Upper lobe of right lung (tissue), 1 donor: ENCODE measurements at regions not wholly inside any gene's neighbourhood (a gene's known extent, or its start where the extent isn't known, plus 50 kb on each side); places are given as distances from the start of the nearest gene placed in this dataset.

ENCODE experiments used
- ATAC-seq: fragments of 200-7000 bp; cut with Tn5 transposase; one replicate; pipeline ENCODE4 v1.9.1; 2020; ENCODE audit warnings: mild to moderate bottlenecking, moderate library complexity
- DNase-seq: peaks from one replicate; pipeline ENCODE4 v3.0.0-alpha.2; 2020
- H3K27ac ChIP-seq: fragments of 200-600 bp; one replicate; pipeline ENCODE4 v1.8.0; 2022
- H3K27me3 ChIP-seq: fragments of 200-600 bp; one replicate; pipeline ENCODE4 v1.8.0; 2022; ENCODE audit warnings: mild to moderate bottlenecking
- H3K36me3 ChIP-seq: fragments of 200-600 bp; one replicate; pipeline ENCODE4 v1.8.0; 2022
- H3K4me1 ChIP-seq: fragments of 200-600 bp; one replicate; pipeline ENCODE4 v1.8.0; 2022
- H3K4me3 ChIP-seq: fragments of 200-600 bp; one replicate; pipeline ENCODE4 v1.8.0; 2022; ENCODE audit warnings: mild to moderate bottlenecking
- H3K9me3 ChIP-seq: fragments of 200-600 bp; one replicate; pipeline ENCODE4 v1.8.0; 2022
- intact Hi-C: fragments of 100-400 bp; cut with DNase I; formaldehyde crosslinking; loops from one replicate; pipeline ENCODE4 v1.11.0; 2022
- TF ChIP-seq, protein P1 (sequence below): fragments of 200-600 bp; IDR thresholded peaks from one replicate; pipeline ENCODE4 v1.8.0; 2022; ENCODE audit warnings: antibody characterized with exemption
- donor health status: DM: no; HTN: yes; CAD: no; lungs with severe emphysema.

DNA sequence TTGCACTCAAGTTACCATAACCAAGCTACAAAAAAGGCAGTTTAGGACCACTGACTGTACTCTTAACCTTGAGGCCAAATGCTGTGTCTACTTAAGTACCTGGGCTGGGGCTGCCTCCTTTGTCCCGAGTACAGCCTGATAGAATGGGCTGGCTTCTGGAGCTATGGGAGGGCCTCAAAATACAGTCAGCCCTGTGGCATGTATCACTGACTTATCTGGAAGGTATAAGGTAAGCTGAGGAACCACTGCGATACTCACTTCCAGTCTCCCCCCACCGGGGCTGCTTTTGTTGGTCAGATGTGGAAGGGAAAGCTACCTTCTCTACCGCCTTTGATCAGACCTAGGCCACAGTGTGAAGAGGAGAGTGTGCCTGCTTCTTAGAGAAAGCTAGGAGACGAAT is 404.8 kb downstream of the ARHGEF28 start:
- Histone ChIP-seq H3K27ac (no peak overlapping the region), H3K36me3 (no peaks in the 10 kb centered on the region), H3K9me3 (no peaks in the 10 kb centered on the region), H3K4me1 (no peaks in the 10 kb centered on the region), H3K4me3 (no peak overlapping the region), H3K27me3 (no peaks in the 10 kb centered on the region)
- DNase-seq = no peak
- intact Hi-C loops = loop anchor here (10.0 kb wide), 1 partner anchor 116 kb away; no protein-coding TSS in a partner anchor
- no peak for ATAC-seq
- TF ChIP-seq, protein P1, sequence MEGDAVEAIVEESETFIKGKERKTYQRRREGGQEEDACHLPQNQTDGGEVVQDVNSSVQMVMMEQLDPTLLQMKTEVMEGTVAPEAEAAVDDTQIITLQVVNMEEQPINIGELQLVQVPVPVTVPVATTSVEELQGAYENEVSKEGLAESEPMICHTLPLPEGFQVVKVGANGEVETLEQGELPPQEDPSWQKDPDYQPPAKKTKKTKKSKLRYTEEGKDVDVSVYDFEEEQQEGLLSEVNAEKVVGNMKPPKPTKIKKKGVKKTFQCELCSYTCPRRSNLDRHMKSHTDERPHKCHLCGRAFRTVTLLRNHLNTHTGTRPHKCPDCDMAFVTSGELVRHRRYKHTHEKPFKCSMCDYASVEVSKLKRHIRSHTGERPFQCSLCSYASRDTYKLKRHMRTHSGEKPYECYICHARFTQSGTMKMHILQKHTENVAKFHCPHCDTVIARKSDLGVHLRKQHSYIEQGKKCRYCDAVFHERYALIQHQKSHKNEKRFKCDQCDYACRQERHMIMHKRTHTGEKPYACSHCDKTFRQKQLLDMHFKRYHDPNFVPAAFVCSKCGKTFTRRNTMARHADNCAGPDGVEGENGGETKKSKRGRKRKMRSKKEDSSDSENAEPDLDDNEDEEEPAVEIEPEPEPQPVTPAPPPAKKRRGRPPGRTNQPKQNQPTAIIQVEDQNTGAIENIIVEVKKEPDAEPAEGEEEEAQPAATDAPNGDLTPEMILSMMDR = no peak

DNA sequence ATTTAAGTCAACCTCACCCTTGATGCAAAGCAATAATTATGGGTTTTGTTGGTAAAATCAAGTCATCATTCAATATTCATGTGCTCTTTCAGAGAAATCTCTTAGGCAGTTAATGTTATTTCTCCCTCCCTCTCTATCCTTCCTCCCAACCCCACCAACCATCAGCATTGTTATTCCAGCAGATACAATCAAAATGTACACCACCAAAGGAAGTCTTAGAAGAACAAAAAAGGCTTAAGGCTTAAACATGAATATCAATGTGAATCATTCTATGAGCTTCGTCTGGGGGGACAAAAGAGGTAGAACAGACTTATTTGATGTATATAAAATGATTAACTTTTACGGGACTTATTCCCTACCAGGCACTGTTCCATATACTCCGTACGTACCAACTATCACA is 404.4 kb downstream of the ARHGEF28 start:
- intact Hi-C loops = loop anchor here (10.0 kb wide), 1 partner anchor 116 kb away; no protein-coding TSS in a partner anchor
- Histone ChIP-seq H3K36me3 (no peaks in the 10 kb centered on the region), H3K27me3 (no peaks in the 10 kb centered on the region), H3K9me3 (no peaks in the 10 kb centered on the region), H3K4me3 (no peak overlapping the region), H3K27ac (no peak overlapping the region), H3K4me1 (no peaks in the 10 kb centered on the region)
- ATAC-seq (no peak), DNase-seq (no peak)
- TF ChIP-seq, protein P1 = no peak

DNA sequence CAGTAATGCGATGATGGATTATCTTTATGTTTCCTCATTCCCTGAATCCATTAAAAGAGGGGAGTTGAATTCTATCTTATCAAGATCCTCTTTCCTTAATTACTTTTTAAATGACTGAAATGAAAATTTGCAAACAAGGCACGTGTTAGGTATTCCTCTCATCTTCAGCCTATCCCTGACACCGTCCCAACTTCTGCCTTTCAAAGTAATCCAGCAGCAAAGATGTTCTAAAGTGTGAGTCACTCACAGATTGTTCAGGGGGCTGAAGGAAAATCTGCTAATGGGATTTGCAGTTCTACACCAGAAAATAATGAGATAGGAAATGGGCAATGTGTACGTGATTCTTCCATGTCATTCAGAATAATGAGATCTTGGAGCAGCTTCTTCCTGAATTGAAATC is 403.0 kb downstream of the ARHGEF28 start:
- DNase-seq = no peak
- TF ChIP-seq, protein P1 = no peak
- H3K27me3 ChIP-seq = no peaks in the 10 kb centered on the region
- no peak for ATAC-seq
- intact Hi-C loops = no loop called here
- H3K4me3 ChIP-seq = no peak overlapping the region
- H3K36me3 ChIP-seq = no peaks in the 10 kb centered on the region
- H3K9me3 ChIP-seq = no peaks in the 10 kb centered on the region
- H3K4me1 ChIP-seq = no peaks in the 10 kb centered on the region
- H3K27ac ChIP-seq = no peak overlapping the region

DNA sequence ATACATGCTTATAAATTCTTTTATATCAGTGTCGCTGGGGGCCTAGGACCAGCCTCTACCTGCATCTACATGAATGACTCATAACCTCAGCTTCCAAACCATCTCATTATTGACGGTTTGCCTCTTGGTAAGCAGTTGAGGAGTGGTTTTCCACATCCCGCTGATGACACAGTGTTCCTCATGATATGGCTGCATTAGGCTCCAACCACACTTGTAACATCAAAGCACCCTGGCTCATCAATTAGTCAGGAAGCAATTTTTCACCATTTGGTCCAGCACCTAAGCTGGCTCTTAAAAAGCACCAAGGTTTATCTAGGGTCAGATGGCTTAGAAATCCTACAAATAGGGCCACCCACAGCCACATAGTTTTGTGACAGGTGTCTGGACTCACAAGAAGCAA is 402.4 kb downstream of the ARHGEF28 start:
- TF ChIP-seq, protein P1 = no peak
- H3K9me3 ChIP-seq = no peaks in the 10 kb centered on the region
- no peaks in the 10 kb centered on the region for H3K4me1 ChIP-seq
- intact Hi-C loops = no loop called here
- no peak overlapping the region for H3K27ac ChIP-seq
- no peaks in the 10 kb centered on the region for H3K36me3 ChIP-seq
- H3K4me3 ChIP-seq = no peak overlapping the region
- H3K27me3 ChIP-seq = no peaks in the 10 kb centered on the region
- ATAC-seq (no peak), DNase-seq (no peak)

DNA sequence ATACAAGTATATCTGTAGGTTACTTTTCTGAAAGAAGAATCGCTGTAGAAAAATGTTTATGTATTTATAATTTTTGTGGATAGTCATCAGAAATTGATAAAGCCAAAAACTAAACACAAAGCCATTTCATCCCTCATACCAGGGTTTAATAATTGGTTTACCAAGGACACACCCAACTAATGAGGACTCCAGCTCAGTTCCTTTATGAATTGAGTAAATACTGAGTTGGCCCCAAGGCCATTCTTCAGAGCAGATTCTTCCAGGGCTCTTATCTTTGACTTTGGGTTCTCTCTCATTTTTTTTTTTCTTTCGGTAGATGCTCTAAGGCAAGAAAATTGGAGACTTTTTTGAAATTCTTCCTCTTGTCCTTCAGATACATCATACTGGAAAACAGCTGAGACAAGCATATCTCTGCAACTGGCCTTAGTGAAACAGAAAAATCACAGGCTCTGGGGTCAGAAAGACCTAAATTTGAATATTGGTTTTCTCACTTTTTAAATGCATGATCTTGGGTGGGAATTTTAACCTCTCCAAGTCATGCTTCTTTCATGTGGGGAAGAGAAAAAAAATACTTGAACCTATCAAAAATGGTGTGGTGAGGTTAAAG is 401.8 kb downstream of the ARHGEF28 start:
- DNase-seq (no peak), ATAC-seq (no peak)
- Histone ChIP-seq H3K4me1 (no peaks in the 10 kb centered on the region), H3K4me3 (no peak overlapping the region), H3K36me3 (no peaks in the 10 kb centered on the region), H3K27ac (no peak overlapping the region), H3K9me3 (no peaks in the 10 kb centered on the region), H3K27me3 (no peaks in the 10 kb centered on the region)
- intact Hi-C loops = no loop called here
- TF ChIP-seq, protein P1 = no peak

DNA sequence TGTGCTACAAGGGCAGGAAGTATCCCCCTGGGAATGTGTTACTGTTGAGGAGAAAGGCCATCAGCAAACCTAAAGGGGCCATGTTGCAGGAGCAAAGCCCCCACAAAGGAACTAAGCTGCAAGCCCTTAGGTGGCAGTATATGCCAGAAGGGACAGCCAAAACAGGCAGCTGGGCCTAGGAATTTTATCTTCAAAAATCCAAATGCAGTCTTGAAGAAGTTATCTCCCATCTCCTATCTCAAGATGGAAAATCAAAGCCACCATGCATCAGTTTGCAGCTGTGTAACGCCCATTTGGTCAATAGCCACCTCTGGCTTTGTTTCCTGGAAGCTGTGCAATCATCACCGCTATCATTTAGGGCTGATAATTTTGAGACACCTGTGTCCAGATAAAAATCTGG is 400.3 kb downstream of the ARHGEF28 start:
- H3K27ac ChIP-seq = no peak overlapping the region
- H3K27me3 ChIP-seq = no peaks in the 10 kb centered on the region
- no peaks in the 10 kb centered on the region for H3K9me3 ChIP-seq
- no peak overlapping the region for H3K4me3 ChIP-seq
- no peak for DNase-seq
- no peaks in the 10 kb centered on the region for H3K36me3 ChIP-seq
- ATAC-seq = no peak
- TF ChIP-seq, protein P1 = no peak
- H3K4me1 ChIP-seq = no peaks in the 10 kb centered on the region
- intact Hi-C loops = no loop called here
